HG02588 (cell line): ENCODE measurements at regions not wholly inside any gene's neighbourhood (a gene's known extent, or its start where the extent isn't known, plus 50 kb on each side); places are given as distances from the start of the nearest gene placed in this dataset.
"Not testable (repeated sequence)": the region's sequence is repeated elsewhere in the genome, so short reads cannot be mapped to it uniquely, and the experiment has no call there.

Experiments
- ATAC-seq: cut with Tn5 transposase; IDR thresholded peaks from one replicate; pipeline ENCODE4 v1.9.1; 2021; ENCODE audit warnings: mild to moderate bottlenecking, moderate library complexity; ENCODE audit not compliant: unreplicated experiment

DNA sequence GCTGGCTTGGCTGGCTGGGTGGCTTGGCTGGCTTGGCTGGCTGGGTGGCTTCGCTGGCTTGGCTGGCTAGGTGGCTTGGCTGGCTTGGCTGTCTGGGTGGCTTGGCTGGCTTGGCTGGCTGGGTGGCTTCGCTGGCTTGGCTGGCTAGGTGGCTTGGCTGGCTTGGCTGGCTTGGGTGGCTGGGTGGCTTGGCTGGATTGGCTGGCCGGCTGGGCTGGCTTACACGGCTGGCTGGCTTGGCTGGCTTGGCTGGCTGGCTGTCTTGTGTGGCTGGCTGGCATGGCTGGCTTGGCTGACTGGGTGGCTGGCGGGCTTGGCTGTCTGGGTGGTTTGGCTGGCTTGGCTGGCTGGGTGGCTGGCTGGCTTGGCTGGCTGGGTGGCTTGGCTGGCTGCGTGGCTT lies 437.0 kb downstream of the GOLGA6L6 start:
- not testable (repeated sequence) for ATAC-seq

DNA sequence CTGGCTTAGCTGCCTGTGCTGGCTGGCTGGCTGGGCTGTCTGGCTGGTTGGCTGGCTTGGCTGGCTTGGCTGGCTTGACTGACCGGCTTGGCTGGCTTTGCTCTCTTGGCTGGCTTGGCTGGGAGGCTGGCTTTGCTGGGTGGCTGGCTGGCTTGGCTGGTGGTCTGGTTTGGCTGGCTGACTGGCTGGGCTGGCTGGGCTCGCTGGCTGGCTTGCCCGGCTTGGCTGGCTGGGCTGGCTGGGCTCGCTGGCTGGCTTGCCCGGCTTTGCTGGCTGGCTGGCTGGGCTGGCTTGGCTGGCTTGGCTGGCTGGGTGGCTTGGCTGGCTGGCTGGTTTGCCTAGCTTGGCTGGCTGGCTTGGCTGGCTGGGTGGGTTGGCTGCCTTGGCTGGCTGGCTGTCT lies 438.7 kb downstream of the GOLGA6L6 start:
- ATAC-seq = not testable (repeated sequence)

DNA sequence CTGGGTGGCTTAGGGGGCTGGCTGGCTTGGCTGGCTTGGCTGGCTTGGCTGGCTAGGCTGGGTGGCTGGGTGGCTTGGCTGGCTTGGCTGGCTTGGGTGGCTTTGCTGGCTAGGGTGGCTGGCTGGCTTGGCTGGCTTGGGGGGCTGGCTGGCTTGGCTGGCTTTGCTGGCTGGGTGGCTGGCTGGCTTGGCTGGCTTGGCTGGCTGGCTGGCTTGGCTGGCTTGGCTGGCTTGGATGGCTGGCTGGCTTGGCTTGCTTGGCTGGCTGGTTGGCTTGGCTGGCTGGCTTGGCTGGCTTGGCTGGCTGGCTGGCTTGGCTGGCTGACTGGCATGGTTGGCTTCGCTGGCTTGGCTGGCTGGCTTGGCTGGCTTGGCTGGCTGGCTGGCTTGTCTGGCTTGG lies 439.4 kb downstream of the GOLGA6L6 start:
- not testable (repeated sequence) for ATAC-seq

DNA sequence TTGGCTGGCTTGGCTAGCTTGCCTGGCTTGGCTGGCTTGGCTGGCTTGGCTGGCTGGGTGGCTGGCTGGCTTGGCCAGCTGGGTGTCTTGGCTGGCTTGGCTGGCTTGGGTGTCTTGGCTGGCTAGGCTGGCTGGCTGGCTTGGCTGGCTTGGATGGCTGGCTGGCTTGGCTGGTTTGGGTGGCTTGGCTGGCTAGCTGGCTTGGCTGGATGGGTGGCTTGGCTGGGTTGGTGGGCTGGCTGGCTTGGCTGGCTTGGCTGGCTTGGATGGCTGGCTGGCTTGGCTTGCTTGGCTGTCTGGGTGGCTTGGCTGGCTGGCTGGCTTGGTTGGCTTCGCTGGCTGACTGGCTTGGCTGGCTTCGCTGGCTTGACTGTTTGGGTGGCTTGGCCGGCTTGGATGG lies 440.3 kb downstream of the GOLGA6L6 start:
- ATAC-seq = not testable (repeated sequence)

DNA sequence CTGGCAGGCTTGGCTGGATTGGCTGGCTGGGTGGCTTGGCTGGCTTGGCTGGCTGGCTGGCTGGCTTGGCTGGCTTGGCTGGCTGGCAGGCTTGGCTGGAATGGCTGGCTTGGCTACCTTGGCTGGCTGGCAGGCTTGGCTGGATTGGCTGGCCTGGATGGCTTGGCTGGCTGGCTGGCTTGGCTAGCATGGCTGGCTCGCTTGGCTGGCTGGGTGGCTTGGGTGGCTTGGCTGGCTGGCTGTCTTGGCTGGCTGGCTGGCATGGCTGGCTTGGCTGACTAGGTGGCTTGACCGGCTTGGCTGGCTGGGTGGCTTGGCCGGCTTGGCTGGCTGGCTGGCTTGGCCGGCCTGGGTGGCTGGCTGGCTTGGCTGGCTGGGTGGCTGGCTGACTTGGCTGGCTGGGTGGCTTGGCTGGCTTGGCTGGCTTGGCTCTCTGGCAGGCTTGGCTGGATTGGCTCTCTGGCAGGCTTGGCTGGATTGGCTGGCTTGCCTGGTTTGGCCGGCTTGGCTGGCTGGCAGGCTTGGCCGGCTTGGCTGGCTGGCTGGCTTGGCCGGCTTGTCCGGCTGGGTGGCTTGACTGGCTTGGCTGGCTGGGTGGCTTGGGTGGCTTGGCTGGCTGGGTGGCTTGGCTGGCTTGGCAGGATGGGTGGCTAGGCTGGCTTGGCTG lies 440.9 kb downstream of the GOLGA6L6 start:
- ATAC-seq = not testable (repeated sequence)

DNA sequence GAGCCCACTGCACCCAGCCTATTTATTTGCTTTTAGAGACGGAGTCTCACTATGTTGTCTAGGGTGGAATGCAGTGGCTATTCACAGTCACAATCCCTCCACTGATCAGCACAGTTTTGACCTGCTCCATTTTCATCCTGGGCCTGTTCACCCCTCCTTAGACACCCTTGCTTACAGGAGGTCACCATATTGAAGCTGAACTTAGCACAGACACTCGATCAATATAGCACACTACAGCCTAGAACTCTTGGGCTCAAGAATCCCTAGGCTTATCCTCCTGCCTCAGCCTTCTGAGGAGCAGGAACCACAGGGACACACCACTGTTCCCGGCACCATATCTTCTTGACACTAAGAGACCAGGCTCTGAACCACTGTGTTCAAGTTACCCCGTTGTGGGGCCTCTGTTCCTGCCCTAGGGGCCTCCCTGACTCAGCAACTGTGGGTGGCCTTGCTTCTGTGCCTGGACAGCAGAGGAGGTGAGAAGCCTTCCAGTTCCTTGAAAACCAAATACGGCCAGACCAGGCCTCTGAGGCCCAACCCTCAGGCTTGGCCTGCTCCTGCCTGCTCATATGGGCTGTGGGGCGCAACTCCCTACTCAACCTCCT lies 445.8 kb downstream of the GOLGA6L6 start:
- not testable (repeated sequence) for ATAC-seq

DNA sequence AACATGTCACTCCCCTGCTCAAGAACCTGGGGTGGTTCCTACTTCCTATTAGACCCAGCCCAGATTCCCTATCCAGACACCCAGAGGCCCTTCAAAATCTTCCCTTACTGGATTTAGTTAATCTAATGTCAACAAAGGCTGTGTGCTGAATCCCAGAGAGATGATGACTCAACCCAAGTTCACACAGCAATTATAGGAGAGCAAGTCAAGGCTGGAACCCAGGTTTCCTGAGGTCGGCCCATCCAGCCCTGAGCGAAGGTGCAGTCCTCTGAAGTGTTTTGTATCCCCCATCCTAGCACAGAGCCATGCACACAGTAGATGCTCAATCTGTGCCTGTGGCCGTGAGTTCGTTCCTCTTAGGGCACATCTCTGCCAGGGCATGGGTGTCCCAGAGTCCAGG lies 452.1 kb downstream of the GOLGA6L6 start:
- ATAC-seq = not testable (repeated sequence)

DNA sequence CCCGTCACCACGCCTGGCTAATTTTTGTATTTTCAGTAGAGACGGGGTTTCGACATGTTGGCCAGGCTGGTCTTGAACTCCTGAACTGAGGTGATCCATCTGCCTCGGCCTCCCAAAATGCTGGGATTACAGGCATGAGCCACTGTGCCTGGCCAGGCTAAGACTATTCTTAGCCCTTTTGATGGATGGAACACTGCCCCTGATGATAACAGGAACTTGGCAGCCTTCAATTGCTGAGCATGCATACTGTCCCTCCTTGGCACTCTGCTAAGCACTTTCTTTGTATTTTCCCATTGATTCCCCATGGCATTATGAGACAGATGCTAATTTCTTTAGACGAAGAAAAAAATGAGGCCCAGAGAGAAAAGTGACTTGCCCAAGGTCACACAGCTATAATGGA lies 457.6 kb downstream of the GOLGA6L6 start:
- not testable (repeated sequence) for ATAC-seq

DNA sequence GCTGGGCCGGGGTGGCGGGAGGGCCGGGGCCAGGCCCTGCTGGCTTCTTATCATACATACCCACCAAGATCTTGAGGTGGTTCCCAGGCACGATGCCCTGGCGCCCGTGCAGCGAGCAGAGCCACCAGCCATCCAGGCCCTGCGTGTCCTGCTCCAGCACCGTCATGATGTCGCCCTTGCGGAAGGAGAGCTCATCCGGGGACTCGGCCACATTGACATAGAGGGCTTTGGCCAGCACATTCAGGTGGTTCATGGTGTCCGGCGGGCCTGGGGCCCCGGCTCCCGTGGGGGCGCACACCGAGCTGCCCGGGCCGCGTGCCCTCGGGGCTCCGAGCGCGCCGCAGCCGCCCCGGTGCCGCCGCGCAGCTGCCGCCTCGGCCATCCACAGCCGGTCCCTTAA lies 467.5 kb downstream of the GOLGA6L6 start:
- ATAC-seq = not testable (repeated sequence)

DNA sequence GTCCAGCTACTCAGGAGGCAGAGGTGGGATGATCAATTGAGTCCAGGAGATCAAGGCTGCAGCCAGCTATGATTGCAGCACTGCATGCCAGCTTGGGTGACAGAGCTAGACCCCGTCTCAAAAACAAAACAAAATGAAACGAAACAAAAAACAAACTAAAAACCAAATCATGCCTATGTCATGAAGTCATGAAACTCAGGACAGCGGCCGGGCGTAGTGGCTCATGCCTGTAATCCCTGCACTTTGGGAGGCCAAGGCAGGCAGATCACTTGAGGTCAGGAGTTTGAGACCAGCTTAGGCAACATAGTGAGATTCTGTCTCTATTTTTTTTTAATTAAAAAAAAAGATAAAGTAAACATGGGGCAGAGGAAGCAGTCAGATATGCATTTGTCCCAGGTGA lies 472.6 kb downstream of the GOLGA6L6 start:
- not testable (repeated sequence) for ATAC-seq

DNA sequence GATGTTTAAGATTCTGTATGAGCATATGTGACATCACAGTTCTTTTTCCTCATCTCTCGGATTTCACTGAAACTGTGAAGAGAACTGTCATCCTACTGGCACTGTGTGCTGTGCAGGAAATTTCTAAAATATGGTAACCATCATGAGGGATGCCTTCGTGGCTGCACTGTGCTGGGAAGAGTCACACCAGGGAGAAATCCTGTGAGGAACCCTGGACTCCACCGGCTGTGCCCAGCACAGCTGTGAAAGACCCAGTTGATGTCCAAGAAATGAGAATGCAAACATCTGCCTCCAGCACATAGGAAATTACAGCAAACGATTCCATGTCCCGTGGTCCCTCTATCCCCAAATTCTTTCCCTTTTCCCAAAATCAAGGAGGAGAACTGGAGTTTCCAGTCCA lies 475.4 kb downstream of the GOLGA6L6 start:
- not testable (repeated sequence) for ATAC-seq

DNA sequence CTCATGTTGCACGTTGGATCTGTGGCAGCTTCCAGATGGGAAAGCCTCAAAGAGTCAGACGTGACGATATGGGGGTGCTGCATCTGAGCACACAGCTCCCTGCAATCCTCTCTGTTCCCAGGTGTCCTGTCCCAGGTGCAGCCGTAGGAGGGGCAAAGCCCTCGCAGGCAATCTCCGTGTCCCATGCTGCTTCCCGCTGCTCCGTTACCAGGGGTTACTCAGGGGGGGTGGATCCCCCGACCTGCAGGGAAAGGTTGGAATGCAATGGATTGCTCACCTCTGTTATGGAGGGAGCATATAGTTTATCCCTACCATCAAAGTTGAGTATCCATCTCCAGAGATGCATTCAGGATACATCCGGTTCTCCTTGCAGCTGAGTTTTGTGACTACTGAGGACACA lies 476.1 kb downstream of the GOLGA6L6 start:
- ATAC-seq = not testable (repeated sequence)

DNA sequence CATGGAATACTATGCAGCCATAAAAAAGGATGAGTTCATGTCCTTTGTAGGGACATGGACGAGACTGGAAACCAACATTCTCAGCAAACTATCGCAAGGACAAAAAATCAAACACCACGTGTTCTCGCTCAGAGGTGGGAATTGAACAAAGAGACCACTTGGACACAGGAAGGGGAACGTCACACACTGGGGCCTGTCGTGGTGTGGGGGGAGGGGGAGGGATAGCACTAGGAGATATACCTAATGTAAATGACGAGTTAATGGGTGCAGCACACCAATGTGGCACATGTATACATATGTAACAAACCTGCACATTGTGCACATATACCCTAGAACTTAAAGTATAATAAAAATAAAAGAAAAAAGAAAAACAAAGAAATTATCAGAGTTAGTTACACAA lies 478.4 kb downstream of the GOLGA6L6 start:
- not testable (repeated sequence) for ATAC-seq

DNA sequence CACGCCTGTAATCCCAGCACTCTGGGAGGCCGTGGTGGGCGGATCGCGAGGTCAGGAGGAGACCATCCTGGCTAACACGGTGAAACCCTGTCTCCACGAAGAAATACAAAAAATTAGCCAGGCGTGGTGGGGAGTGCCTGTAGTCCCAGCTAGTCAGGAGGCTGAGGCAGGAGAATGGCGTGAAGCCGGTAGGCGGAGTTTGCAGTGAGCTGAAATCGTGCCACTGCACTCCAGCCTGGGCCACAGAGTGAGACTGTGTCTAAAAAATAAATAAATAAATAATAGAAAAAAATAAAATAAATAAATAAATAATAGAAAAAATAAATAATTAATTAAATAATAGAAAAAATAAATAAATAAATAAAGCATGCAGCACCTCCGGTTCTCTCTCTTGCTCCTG lies 480.8 kb downstream of the GOLGA6L6 start:
- ATAC-seq = not testable (repeated sequence)

DNA sequence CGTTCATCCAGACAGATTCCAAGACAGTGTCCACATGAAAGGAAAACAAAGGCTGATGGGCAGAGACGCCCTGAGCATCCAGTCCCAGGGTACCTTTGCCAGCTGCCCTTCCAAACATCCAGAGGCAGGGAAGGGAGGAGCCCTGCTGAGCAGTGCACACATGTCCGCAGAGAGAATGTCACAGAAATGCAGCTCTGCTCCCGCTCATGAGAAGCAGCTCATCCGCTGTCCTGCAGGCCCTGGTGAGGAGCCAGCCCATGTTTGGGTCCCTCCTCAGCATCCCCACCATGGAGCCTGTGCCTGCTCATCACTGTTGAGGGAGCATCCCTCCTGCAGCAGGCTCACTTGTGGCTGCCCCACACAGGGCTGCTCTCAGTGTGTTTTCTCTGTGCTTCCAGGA lies 484.7 kb downstream of the GOLGA6L6 start:
- not testable (repeated sequence) for ATAC-seq

DNA sequence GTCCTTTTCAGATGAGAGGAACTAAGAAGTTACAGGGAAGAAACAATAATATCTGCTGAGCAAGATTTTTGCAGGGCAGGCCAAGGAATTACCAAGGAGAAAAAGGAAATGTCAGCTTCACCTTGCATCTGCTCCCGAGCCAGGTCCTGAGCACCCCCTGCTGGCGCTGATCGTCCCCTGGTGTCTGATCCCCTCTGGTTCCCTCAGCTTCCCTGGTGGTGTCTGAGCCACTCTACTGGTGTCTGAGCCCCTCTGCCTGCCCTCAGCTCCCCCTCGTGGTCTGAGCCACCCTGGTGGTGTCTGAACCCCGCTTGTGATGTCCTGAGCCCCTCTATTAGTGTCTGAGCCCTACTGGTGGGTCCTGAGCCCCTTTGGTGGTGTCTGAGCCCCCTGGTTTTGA lies 485.7 kb downstream of the GOLGA6L6 start:
- not testable (repeated sequence) for ATAC-seq

DNA sequence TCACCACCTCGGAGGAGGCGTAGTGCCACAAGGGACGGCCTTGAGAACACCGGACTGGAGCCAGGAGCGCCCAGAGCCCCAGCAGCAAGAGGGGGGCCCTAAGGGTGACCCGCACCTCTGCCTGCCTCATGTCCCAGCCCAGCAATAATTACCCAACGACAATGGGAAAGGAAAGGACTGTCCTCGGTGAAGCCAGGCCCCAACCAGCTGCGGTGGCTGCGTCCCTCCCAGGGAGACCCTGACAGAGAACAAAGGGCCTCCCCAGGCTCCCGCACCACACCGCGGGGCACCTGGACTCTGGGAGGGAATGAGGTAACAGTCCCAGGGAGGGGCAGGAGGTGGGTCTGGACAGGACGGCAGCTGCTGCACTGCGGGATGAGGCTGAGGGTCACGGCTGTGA lies 493.4 kb downstream of the GOLGA6L6 start:
- not testable (repeated sequence) for ATAC-seq

DNA sequence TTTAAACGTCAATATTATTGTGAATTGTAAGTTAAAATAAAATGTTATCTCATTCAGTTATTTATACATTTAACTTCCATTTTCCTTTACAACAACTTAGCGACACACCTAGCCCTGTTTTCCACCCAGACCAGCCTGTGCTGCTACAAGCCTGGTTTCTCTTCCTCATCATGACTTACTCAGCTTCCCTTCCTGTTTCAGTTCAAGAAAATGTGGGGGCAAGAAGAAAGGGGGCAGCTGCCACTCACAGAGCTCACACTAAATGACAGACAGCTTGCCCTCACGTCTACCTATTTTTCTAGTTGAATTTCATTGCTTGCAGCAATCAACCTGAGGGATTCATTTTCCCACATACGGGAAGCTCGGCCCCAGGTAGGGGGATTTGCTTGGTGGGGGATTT lies 496.4 kb downstream of the GOLGA6L6 start:
- not testable (repeated sequence) for ATAC-seq

DNA sequence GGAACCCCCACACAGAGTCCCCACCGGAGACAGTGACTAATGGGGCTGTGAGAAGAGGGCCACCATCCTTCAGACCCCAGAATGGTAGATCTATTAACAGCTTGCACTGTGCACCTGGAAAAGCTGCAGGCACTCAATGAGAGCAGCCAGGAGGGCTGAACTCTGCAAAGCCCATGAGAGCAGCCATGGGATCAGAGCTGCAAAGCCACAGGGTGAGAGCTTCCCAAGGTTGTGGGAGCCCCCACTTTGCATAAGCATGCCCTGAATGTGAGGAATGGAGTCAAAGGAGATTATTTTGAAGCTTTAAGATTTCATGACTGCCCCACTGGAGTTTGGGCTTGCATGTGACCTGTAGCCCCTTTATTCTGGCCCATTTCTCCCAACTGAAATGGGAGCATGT lies 500.9 kb downstream of the GOLGA6L6 start:
- ATAC-seq = not testable (repeated sequence)

DNA sequence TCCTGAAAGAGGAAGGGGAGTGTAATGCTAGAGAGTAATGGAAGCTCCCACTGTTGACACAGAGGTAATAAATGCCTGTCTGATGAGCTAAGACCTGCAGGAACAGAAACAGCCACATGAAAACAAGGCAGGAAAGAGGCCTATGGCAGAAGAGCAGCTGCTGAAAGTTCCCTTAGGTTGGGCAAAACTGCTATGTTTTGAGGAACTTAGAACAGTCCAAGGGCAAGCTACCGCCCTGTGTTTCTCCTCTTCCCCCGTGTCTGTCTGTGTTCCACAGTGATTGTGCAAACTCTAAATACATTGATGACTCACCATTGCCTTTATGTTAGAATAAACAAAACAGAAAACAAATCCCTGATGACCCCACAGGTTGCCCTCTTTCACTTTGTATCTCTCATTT lies 516.6 kb downstream of the GOLGA6L6 start:
- ATAC-seq = not testable (repeated sequence)

DNA sequence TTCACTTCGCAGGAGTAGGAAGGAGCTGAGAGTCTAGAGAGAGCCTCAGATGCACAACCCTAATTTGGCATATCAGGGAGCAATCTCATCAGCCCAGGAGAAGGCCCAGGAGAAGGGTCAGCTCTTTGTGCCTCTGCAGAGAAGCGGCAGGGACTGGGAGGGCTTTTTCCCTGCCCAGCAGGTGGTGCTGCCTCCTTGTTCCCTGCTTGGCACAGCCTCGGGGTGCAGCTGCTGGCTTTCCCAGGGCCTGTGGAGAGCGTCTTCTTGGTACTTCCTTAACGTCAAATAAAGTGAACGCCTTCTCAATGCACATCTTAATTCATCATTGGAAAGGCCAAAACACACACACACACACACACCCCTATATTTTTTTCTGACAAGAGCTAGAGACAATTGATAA lies 519.3 kb downstream of the GOLGA6L6 start:
- not testable (repeated sequence) for ATAC-seq

DNA sequence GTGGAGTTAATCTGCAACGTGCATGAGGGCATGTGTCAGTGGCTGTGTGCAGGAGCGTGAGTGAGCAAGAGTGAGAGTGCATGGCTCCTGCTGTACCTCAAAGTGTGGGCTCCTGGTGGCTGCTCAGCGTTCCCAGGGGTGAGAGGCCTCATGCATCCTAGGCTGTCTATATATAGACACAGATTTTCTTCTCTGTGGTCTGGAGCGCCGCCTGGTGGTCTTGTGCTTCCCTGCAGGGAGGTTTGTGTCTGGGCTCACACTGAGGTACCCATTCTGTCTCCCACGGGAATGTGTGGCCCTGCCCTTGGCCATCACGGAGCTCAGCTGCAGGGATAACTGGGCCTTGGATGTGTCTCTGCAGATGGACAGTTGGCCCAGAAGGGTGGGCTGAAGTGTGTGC lies 520.2 kb downstream of the GOLGA6L6 start:
- ATAC-seq = not testable (repeated sequence)

DNA sequence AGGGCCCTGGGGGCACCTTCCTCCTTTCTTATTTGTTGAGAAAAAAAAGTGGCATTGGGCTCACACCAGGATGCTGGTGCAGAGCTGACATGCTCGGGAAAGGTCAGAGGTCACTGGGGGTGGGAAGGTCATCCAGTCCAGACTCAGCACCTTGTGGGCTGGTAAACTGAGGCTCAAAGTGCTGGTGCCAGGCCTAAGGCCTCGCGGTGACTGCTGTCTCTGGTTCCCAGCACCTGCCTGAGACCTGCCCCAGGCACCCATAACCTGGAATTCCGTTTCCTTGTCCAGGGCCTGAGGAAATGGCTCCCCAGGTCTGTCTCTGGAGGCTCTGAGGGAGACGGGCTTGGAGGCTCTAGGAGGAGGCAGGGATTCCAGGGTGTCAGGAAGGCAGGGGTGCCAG lies 521.0 kb downstream of the GOLGA6L6 start:
- ATAC-seq = not testable (repeated sequence)
